Pons (tissue), 1 donor: ENCODE measurements at regions not wholly inside any gene's neighbourhood (a gene's known extent, or its start where the extent isn't known, plus 50 kb on each side); places are given as distances from the start of the nearest gene placed in this dataset.

Source experiments
- DNase-seq: peaks from one replicate; pipeline ENCODE4 v3.0.0-alpha.2; 2016; ENCODE audit warnings: low spot score

- no peak for DNase-seq
Measured at GRCh38 chr20:12659942-12660341, 348.8 kb upstream of the SPTLC3 start.

- DNase-seq, result no peak
Measured at GRCh38 chr20:12660918-12661317, 347.9 kb upstream of the SPTLC3 start.

- no peak for DNase-seq
Measured at GRCh38 chr20:12670301-12670700, 338.5 kb upstream of the SPTLC3 start.

- no peak for DNase-seq
Measured at GRCh38 chr20:12673352-12673751, 335.4 kb upstream of the SPTLC3 start.

GRCh38 chr20:12677925-12678324 is 330.8 kb upstream of the SPTLC3 start:
- no peak for DNase-seq

GRCh38 chr20:12679447-12679846 is 329.3 kb upstream of the SPTLC3 start:
- no peak for DNase-seq

- DNase-seq, result no peak
Measured at GRCh38 chr20:12682613-12683012, 326.2 kb upstream of the SPTLC3 start.

- no peak for DNase-seq
Measured at GRCh38 chr20:12687476-12687875, 321.3 kb upstream of the SPTLC3 start.

GRCh38 chr20:12695937-12696336 is 312.8 kb upstream of the SPTLC3 start:
- DNase-seq, result no peak

- DNase-seq, result no peak
Measured at GRCh38 chr20:12698817-12699216, 310.0 kb upstream of the SPTLC3 start.

- DNase-seq, result peak; percentile 17
Measured at GRCh38 chr20:12699374-12700228, 309.2 kb upstream of the SPTLC3 start.

GRCh38 chr20:12700701-12701100 is 308.1 kb upstream of the SPTLC3 start:
- no peak for DNase-seq

- DNase-seq, result no peak
Measured at GRCh38 chr20:12702312-12702711, 306.5 kb upstream of the SPTLC3 start.

- no peak for DNase-seq
Measured at GRCh38 chr20:12715371-12715770, 293.4 kb upstream of the SPTLC3 start.

- no peak for DNase-seq
Measured at GRCh38 chr20:12715991-12716680, 292.6 kb upstream of the SPTLC3 start.

- DNase-seq, result no peak
Measured at GRCh38 chr20:12717061-12717460, 291.7 kb upstream of the SPTLC3 start.

- no peak for DNase-seq
Measured at GRCh38 chr20:12718619-12719018, 290.2 kb upstream of the SPTLC3 start.

GRCh38 chr20:12721636-12722035 is 287.1 kb upstream of the SPTLC3 start:
- no peak for DNase-seq

- DNase-seq, result no peak
Measured at GRCh38 chr20:12722091-12722490, 286.7 kb upstream of the SPTLC3 start.

GRCh38 chr20:12723811-12724210 is 285.0 kb upstream of the SPTLC3 start:
- no peak for DNase-seq

- no peak for DNase-seq
Measured at GRCh38 chr20:12728782-12729181, 280.0 kb upstream of the SPTLC3 start.

- no peak for DNase-seq
Measured at GRCh38 chr20:12729326-12729725, 279.4 kb upstream of the SPTLC3 start.

GRCh38 chr20:12733811-12734210 is 275.0 kb upstream of the SPTLC3 start:
- DNase-seq, result no peak
